PC-9 (cell line): ENCODE measurements at regions not wholly inside any gene's neighbourhood (a gene's known extent, or its start where the extent isn't known, plus 50 kb on each side); places are given as distances from the start of the nearest gene placed in this dataset.

ENCODE experiments used
- BruUV-seq: library from RNA; stranded (reverse); fragments of 400-500 nt; replicated peaks from 2 replicates; lab custom pipeline; 2021; lab: Mats Ljungman, UMichigan
- CTCF ChIA-PET: fragments of 300-600 bp; sonication (Branson Sonifier 250); formaldehyde crosslinking; loops from one replicate; lab custom pipeline; 2022; ENCODE audit warnings: antibody characterized with exemption; lab: Charles Lee
- POLR2A ChIA-PET: fragments of 300-600 bp; sonication (Branson Sonifier 250); formaldehyde crosslinking; loops from one replicate; lab custom pipeline; 2022; ENCODE audit warnings: antibody characterized with exemption; ENCODE audit not compliant: unreplicated experiment; lab: Charles Lee
- DNase-seq, 2 experiments: peaks; one replicate each; pipeline versions ENCODE4 v3.0.0 to v3.0.0-alpha.2; 2015 to 2022; ENCODE audit warnings: mixed read lengths in 1 of 2
- H2AFZ ChIP-seq: fragments of 200-600 bp; sonication (generic); 2 replicates; pipeline ENCODE4 v1.8.1; 2017; ENCODE audit warnings: antibody characterized with exemption
- H3F3A ChIP-seq: fragments of 200-600 bp; sonication (generic); 2 replicates; pipeline ENCODE4 v1.8.1; 2017; ENCODE audit warnings: antibody characterized with exemption, mild to moderate bottlenecking, low read depth; ENCODE audit not compliant: insufficient read depth
- H3K27ac ChIP-seq: fragments of 200-600 bp; sonication (generic); 2 replicates; pipeline ENCODE4 v1.6.1; 2016; ENCODE audit warnings: mixed run types
- H3K27me3 ChIP-seq: fragments of 200-600 bp; sonication (generic); 2 replicates; pipeline ENCODE4 v1.6.1; 2016; ENCODE audit warnings: low read depth, mixed run types; ENCODE audit not compliant: insufficient read depth
- H3K36me3 ChIP-seq: fragments of 200-600 bp; sonication (generic); 2 replicates; pipeline ENCODE4 v1.6.1; 2016; ENCODE audit warnings: low read depth, mixed run types
- H3K4me1 ChIP-seq: fragments of 200-600 bp; sonication (generic); replicated peaks from 2 replicates; pipeline ENCODE4 v1.6.1; 2016; ENCODE audit warnings: mixed run types; ENCODE audit not compliant: insufficient read depth
- H3K4me2 ChIP-seq: fragments of 200-600 bp; sonication (generic); 2 replicates; pipeline ENCODE4 v1.6.1; 2017; ENCODE audit warnings: mixed run types
- H3K4me3 ChIP-seq: fragments of 200-600 bp; sonication (generic); 2 replicates; pipeline ENCODE4 v1.6.1; 2016; ENCODE audit warnings: mixed run types
- H3K79me2 ChIP-seq: fragments of 200-600 bp; sonication (generic); 2 replicates; pipeline ENCODE4 v1.6.1; 2017; ENCODE audit warnings: low read depth, mixed run types
- H3K9me2 ChIP-seq: fragments of 200-600 bp; sonication (generic); 2 replicates; pipeline ENCODE4 v1.8.1; 2017; ENCODE audit warnings: mild to moderate bottlenecking; ENCODE audit not compliant: insufficient read depth
- H3K9me3 ChIP-seq: fragments of 200-600 bp; sonication (generic); 2 replicates; pipeline ENCODE4 v1.8.1; 2016; ENCODE audit warnings: low read depth; ENCODE audit not compliant: insufficient read depth
- H4K20me1 ChIP-seq: fragments of 200-600 bp; sonication (generic); 2 replicates; pipeline ENCODE4 v1.8.1; 2017; ENCODE audit not compliant: insufficient read depth
- CTCF ChIP-seq: fragments of 200-600 bp; sonication (generic); conservative IDR thresholded peaks from 2 replicates; pipeline ENCODE4 v1.6.1; 2017; ENCODE audit warnings: mixed run types, antibody characterized with exemption, mild to moderate bottlenecking, moderate library complexity
- EZH2 ChIP-seq: fragments of 200-600 bp; sonication (generic); IDR thresholded peaks from 2 replicates; pipeline ENCODE4 v1.8.0; 2017; ENCODE audit warnings: antibody characterized with exemption, low read depth
- intact Hi-C: fragments of 100-400 bp; cut with micrococcal nuclease; formaldehyde crosslinking; loops from one replicate; pipeline ENCODE4 v1.10.0; 2022; ENCODE audit not compliant: unreplicated experiment

- H3K27ac ChIP-seq, result no peak overlapping the region
- H3K4me2 ChIP-seq, result no peak overlapping the region
- H2AFZ ChIP-seq, result no peak overlapping the region
- no TSS peak for BruUV-seq
- H3K79me2 ChIP-seq, result no peaks in the 10 kb centered on the region
- no peaks in the 10 kb centered on the region for H3K36me3 ChIP-seq
- H3K4me3 ChIP-seq, result no peak overlapping the region
- no peak for DNase-seq
- no peaks in the 10 kb centered on the region for H3K4me1 ChIP-seq
- ChIA-PET POLR2A (no interaction called here), CTCF (no interaction called here)
- TF ChIP-seq CTCF, result no peak
- TF ChIP-seq EZH2, result no peak
- intact Hi-C loops, result no loop called here
- no peaks in the 10 kb centered on the region for H3F3A ChIP-seq
- H3K9me2 ChIP-seq, result no peaks in the 10 kb centered on the region
- H4K20me1 ChIP-seq, result no peaks in the 10 kb centered on the region
- no peaks in the 10 kb centered on the region for H3K9me3 ChIP-seq
- H3K27me3 ChIP-seq, result no peaks in the 10 kb centered on the region
Observed at GRCh38 chr5:54370982-54371381, 60.6 kb upstream of the ARL15 start.

DNA sequence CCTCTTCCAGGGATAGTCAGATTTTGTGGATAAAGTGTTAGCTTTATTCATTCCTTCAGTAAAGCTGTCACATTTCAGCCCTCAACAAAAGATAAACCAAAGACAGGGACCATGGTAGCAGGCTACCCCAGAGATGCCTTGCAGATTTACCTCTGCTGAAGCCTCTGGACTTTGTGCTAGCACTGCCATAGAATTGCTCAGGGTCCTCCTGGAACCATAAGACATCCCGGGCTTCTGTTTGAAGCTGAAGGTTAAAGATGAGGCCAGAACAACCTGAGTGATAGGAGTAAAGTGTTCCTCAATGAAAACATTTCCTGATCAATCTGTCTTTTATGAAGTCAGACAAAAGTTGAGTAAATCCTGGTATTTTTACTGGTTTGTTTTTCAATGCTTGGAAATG, 57.5 kb upstream of the ARL15 start:
- Histone ChIP-seq H3K9me3 (no peaks in the 10 kb centered on the region), H3K4me1 (no peaks in the 10 kb centered on the region), H4K20me1 (no peaks in the 10 kb centered on the region), H3K36me3 (no peaks in the 10 kb centered on the region), H3F3A (no peaks in the 10 kb centered on the region), H3K27ac (no peak overlapping the region), H2AFZ (no peak overlapping the region), H3K9me2 (no peaks in the 10 kb centered on the region), H3K79me2 (no peaks in the 10 kb centered on the region), H3K27me3 (no peaks in the 10 kb centered on the region), H3K4me2 (no peak overlapping the region), H3K4me3 (no peak overlapping the region)
- CTCF ChIA-PET, result no interaction called here
- DNase-seq, result no peak
- BruUV-seq, result no TSS peak
- POLR2A ChIA-PET, result no interaction called here
- TF ChIP-seq CTCF, result no peak
- no peak for TF ChIP-seq EZH2
- intact Hi-C loops, result no loop called here

DNA sequence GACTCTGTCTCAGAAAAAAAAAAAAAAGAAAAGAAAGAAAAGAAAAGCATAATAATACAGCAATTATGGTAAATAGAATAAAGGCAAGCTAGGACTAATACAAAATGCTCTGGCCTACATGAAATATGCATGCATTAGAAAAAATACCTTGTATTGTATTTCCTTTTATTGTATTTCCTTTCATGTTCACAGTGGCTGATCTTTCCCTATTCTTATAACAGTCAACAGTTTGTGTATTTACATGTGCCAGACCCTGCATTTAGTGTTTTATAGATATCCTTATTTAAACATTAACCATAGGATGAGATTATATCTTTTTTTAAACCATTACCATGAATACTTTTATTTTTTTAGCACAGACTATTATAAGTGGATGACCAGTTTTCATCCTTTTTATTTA, 56.3 kb upstream of the ARL15 start:
- Histone ChIP-seq H2AFZ (no peak overlapping the region), H3K27me3 (no peaks in the 10 kb centered on the region), H3K4me2 (no peak overlapping the region), H4K20me1 (no peaks in the 10 kb centered on the region), H3K4me1 (no peaks in the 10 kb centered on the region), H3K4me3 (no peak overlapping the region), H3K27ac (no peak overlapping the region), H3K9me2 (no peaks in the 10 kb centered on the region), H3F3A (no peaks in the 10 kb centered on the region), H3K79me2 (no peaks in the 10 kb centered on the region), H3K36me3 (no peaks in the 10 kb centered on the region), H3K9me3 (no peaks in the 10 kb centered on the region)
- intact Hi-C loops, result no loop called here
- POLR2A ChIA-PET, result no interaction called here
- BruUV-seq, result no TSS peak
- CTCF ChIA-PET, result no interaction called here
- TF ChIP-seq EZH2 (no peak), CTCF (no peak)
- no peak for DNase-seq
